Duodenal mucosa (tissue), 2 donors: ENCODE measurements at regions not wholly inside any gene's neighbourhood (a gene's known extent, or its start where the extent isn't known, plus 50 kb on each side); places are given as distances from the start of the nearest gene placed in this dataset.

Experiments used
- H3K27ac ChIP-seq: one replicate; pipeline ENCODE4 v1.7.0; 2013; ENCODE audit warnings: low read depth, low read length
- H3K27me3 ChIP-seq, 2 donors: one replicate each; pipeline ENCODE4 v1.7.0; 2013; ENCODE audit warnings: low read length in 2 of 2, control low read depth in 1 of 2; ENCODE audit not compliant: insufficient read depth in 2 of 2, control insufficient read depth in 1 of 2
- H3K36me3 ChIP-seq, 2 donors: one replicate each; pipeline ENCODE4 v1.7.0; 2013; ENCODE audit warnings: low read length in 2 of 2, control low read depth in 1 of 2; ENCODE audit not compliant: insufficient read depth in 2 of 2, control insufficient read depth in 1 of 2
- H3K4me1 ChIP-seq, 2 donors: one replicate each; pipeline ENCODE4 v1.7.0; 2013; ENCODE audit warnings: low read length in 2 of 2, control low read depth in 1 of 2; ENCODE audit not compliant: insufficient read depth in 2 of 2, control insufficient read depth in 1 of 2
- H3K4me3 ChIP-seq, 2 donors: one replicate each; pipeline ENCODE4 v1.7.0; 2013; ENCODE audit warnings: low read length in 2 of 2, low read depth in 1 of 2
- H3K9ac ChIP-seq, 2 donors: one replicate each; pipeline ENCODE4 v1.7.0; 2013; ENCODE audit warnings: low read length in 2 of 2, low read depth in 1 of 2
- H3K9me3 ChIP-seq, 2 donors: one replicate each; pipeline ENCODE4 v1.7.0; 2013; ENCODE audit warnings: low read length in 2 of 2, control low read depth in 1 of 2; ENCODE audit not compliant: control insufficient read depth in 1 of 2

GRCh38 chr1:87806379-87807094, 477.9 kb downstream of the LMO4 start:
- H3K9ac ChIP-seq = no peak overlapping the region
- no peaks in the 10 kb centered on the region for H3K9me3 ChIP-seq
- H3K27me3 ChIP-seq = no peaks in the 10 kb centered on the region
- H3K36me3 ChIP-seq = no peaks in the 10 kb centered on the region
- peak overlapping the region in 1 of 2 donors; percentile 25 for H3K4me3 ChIP-seq
- peaks cover 4 to 10% of the 10 kb centered on the region in 2 donors for H3K4me1 ChIP-seq
- H3K27ac ChIP-seq = no peak overlapping the region

GRCh38 chr1:87810166-87810565, 481.5 kb downstream of the LMO4 start:
- no peaks in the 10 kb centered on the region for H3K36me3 ChIP-seq
- no peak overlapping the region for H3K9ac ChIP-seq
- H3K9me3 ChIP-seq = no peaks in the 10 kb centered on the region
- no peak overlapping the region for H3K4me3 ChIP-seq
- H3K4me1 ChIP-seq = peaks cover 4 to 10% of the 10 kb centered on the region in 2 donors
- H3K27ac ChIP-seq = no peak overlapping the region
- H3K27me3 ChIP-seq = no peaks in the 10 kb centered on the region

- no peaks in the 10 kb centered on the region for H3K9me3 ChIP-seq
- no peak overlapping the region for H3K4me3 ChIP-seq
- H3K4me1 ChIP-seq = no peaks in the 10 kb centered on the region
- no peaks in the 10 kb centered on the region for H3K36me3 ChIP-seq
- no peaks in the 10 kb centered on the region for H3K27me3 ChIP-seq
- no peak overlapping the region for H3K9ac ChIP-seq
- H3K27ac ChIP-seq = no peak overlapping the region
Observed at GRCh38 chr1:87812871-87813577, 484.3 kb downstream of the LMO4 start.

GRCh38 chr1:87814573-87814972, 485.9 kb downstream of the LMO4 start:
- H3K27me3 ChIP-seq = no peaks in the 10 kb centered on the region
- H3K4me3 ChIP-seq = no peak overlapping the region
- H3K9ac ChIP-seq = no peak overlapping the region
- no peaks in the 10 kb centered on the region for H3K4me1 ChIP-seq
- no peaks in the 10 kb centered on the region for H3K9me3 ChIP-seq
- no peak overlapping the region for H3K27ac ChIP-seq
- H3K36me3 ChIP-seq = no peaks in the 10 kb centered on the region

DNA sequence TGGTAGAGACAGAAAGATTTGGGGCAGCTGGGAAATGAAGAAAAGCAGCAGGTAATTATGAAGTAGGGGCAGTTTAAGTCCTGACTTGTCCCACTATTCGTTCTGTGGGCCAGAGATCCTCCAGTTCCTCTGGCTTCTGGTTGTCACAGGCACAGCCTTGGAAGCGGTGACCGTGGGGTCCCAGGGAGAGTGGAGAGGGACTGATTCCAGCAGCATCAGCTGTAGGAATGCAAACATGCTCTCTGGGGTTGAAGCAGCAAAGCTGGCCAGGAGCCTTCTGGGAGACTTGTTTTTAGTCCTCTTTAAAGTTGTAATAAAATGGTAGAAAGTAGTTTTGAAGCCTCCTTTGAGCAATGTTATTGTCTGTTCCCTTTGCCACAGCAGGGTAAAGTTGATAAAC, 488.0 kb downstream of the LMO4 start:
- Histone ChIP-seq H3K9me3 (no peaks in the 10 kb centered on the region), H3K4me1 (no peaks in the 10 kb centered on the region), H3K36me3 (no peaks in the 10 kb centered on the region), H3K27ac (no peak overlapping the region), H3K9ac (no peak overlapping the region), H3K27me3 (no peaks in the 10 kb centered on the region), H3K4me3 (no peak overlapping the region)

GRCh38 chr1:87820668-87821334, 492.1 kb downstream of the LMO4 start:
- H3K4me1 ChIP-seq = no peaks in the 10 kb centered on the region

DNA sequence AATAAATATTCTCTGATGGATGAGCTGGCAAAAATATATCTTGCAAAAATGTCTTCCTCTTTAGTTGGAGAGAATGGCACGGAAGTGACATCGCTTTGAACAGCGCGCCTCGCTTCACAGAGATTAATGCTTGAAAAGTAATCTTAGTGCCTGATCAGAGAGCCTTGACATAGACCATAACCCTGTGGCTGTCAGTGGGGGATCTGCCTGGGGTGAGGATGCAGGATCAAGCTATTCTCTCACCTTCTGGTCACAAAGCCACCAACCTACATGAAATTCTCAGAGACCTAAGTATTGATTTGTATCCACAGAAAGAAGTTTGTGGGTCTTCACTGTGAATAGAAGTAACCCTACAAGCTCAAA, 492.6 kb downstream of the LMO4 start:
- H3K4me3 ChIP-seq = no peak overlapping the region
- no peaks in the 10 kb centered on the region for H3K4me1 ChIP-seq
- H3K9ac ChIP-seq = no peak overlapping the region
- H3K36me3 ChIP-seq = no peaks in the 10 kb centered on the region
- no peaks in the 10 kb centered on the region for H3K27me3 ChIP-seq
- no peaks in the 10 kb centered on the region for H3K9me3 ChIP-seq
- H3K27ac ChIP-seq = no peak overlapping the region

More at GRCh38 chr1:87820668-87821334, 492.1 kb downstream of the LMO4 start:
- Histone ChIP-seq H3K27me3 (no peaks in the 10 kb centered on the region), H3K9ac (no peak overlapping the region), H3K36me3 (no peaks in the 10 kb centered on the region), H3K27ac (no peak overlapping the region), H3K9me3 (no peaks in the 10 kb centered on the region), H3K4me3 (no peak overlapping the region)

GRCh38 chr1:87826681-87827251, 498.1 kb downstream of the LMO4 start:
- H3K4me3 ChIP-seq = peak overlapping the region in 1 of 2 donors; percentile 52
- H3K27me3 ChIP-seq = no peaks in the 10 kb centered on the region
- H3K4me1 ChIP-seq = no peaks in the 10 kb centered on the region
- no peak overlapping the region for H3K9ac ChIP-seq
- no peak overlapping the region for H3K27ac ChIP-seq
- no peaks in the 10 kb centered on the region for H3K9me3 ChIP-seq
- no peaks in the 10 kb centered on the region for H3K36me3 ChIP-seq

DNA sequence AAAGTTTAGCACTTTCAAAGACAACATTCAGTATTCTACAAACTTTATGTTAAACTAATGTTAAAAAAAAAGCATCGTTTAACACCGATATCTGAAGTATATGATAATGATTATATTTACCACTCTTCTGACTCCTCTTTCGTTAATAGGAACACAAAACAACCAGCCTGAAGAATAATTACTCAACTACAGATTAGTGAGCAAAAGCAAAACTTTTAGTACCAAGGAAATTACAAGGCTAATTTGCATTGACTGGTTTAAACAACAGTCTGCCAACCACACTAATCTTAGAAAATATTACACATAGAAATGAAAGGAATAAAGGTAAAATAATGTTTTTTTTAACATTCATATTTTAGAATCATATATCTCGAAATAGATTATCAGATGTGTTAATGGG, 500.7 kb downstream of the LMO4 start:
- Histone ChIP-seq H3K9ac (no peak overlapping the region), H3K4me3 (no peak overlapping the region), H3K4me1 (no peaks in the 10 kb centered on the region), H3K27me3 (no peaks in the 10 kb centered on the region), H3K9me3 (no peaks in the 10 kb centered on the region), H3K36me3 (no peaks in the 10 kb centered on the region), H3K27ac (no peak overlapping the region)

- no peak overlapping the region for H3K9ac ChIP-seq
- H3K4me3 ChIP-seq = no peak overlapping the region
- H3K9me3 ChIP-seq = no peaks in the 10 kb centered on the region
- no peaks in the 10 kb centered on the region for H3K36me3 ChIP-seq
- H3K27ac ChIP-seq = no peak overlapping the region
- H3K27me3 ChIP-seq = no peaks in the 10 kb centered on the region
- no peaks in the 10 kb centered on the region for H3K4me1 ChIP-seq
Observed at GRCh38 chr1:87830432-87830978, 501.8 kb downstream of the LMO4 start.
